NCI-H2107 treated with DMSO at 0.1 percent for 48 hours (cell line): ENCODE measurements at regions not wholly inside any gene's neighbourhood (a gene's known extent, or its start where the extent isn't known, plus 50 kb on each side); places are given as distances from the start of the nearest gene placed in this dataset.
"Not testable (repeated sequence)": the region's sequence is repeated elsewhere in the genome, so short reads cannot be mapped to it uniquely, and the experiment has no call there.

Experiments
- DNase-seq: peaks from one replicate; lab custom pipeline; 2025; ENCODE audit not compliant: unreplicated experiment; lab: John Stamatoyannopoulos, UW

- DNase-seq, result no peak
Observed at GRCh38 chr17:22304667-22305303, 612.5 kb downstream of the KCNJ18 start.

- DNase-seq, result no peak
Observed at GRCh38 chr17:22305356-22306071, 613.2 kb downstream of the KCNJ18 start.

GRCh38 chr17:22310292-22310691, 618.0 kb downstream of the KCNJ18 start:
- not testable (repeated sequence) for DNase-seq

DNA sequence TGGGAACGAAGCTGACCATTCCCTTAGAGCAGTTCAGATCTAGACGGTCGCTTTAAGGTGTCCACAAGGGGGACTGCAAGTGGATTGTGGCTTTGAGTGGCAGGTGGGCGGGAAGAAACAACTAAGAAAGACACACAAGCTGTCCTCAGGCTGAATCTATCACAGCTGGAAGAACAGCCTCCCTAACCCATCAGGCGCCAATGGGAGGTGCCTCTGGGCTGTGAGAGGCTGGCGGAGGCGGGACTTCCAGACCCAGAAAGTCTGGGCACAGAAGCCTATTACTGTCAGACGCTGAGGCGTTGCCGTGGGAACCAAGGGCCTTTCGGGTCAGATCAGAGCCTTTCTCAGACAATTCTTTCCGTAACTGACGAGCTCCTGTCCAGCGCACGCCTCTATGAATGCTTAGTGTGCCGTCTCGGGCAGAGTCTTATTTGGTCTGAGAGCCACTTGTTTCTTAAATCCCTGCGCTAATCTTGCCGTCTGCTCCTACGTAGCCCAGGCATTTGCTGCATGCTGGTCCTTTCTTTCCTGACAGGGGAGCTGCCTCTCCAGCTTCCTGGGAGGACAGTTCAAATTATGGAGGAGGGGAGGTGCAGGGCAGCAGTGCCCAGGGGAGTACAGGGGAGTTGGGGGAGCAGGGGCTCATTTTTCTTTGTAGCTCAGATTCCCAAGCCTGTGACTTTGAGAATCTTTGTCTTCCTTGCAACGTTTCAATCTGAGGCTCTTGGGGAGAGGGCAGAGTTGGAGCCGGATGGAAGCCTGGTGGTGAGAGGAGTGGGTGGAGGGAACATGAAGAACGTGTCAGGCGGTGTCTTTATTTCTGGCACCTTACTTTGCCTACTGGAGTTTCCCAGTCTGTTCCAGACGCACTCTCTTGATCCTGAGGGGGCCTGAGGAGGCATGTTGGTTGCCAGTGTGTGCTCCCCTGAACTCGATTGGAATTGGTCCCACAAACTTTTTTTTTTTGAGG, 618.7 kb downstream of the KCNJ18 start:
- no peak for DNase-seq

DNA sequence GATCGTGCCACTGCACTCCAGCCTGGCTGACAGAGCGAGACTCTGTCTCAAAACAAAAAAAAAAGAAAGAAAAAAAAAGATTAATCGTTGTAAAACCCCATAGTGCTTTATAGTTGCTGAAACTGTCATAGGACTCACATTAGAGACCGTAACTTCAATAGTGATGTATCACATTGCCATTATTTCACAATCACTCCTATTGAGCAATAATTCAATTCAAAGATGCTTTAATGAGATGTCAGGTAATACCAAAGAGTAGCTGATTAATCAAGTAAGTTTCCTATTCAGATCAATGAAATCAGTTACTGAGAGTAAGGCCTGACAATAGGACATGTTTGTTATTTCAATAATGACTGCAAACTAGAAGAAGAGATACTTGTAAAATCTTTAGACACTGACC, 628.7 kb downstream of the KCNJ18 start:
- not testable (repeated sequence) for DNase-seq

DNA sequence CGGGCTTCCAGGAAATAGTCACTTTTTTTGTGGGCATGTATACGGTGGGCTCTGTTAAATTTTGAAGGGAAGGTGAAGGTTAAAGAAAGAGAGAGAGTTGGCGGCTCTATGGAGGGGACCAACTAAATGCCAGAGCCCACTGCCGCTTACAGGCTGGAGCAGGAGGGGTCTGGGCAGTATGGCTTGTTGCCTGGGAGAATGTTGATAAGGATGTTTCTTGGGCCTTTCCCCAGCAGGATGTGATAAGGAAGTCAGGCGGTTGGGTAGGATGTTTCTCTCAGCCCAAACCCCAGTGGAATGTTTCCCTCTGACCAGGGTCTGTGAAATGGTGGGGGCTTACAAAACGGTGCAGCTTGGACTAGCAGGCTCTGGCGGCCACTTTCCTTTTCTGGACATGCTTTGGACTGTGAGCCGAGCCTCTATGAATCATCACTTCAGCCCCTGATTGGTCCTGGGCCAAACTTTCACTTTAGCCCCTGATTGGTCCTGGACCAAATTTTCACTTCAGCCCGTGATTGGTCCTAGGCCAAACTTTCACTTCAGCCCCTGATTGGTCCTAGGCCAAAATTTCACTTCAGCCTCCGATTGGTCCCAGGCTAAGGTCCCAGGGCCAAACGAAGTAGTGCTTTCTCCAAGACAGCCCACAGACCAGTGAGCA, 630.7 kb downstream of the KCNJ18 start:
- DNase-seq, result not testable (repeated sequence)

DNA sequence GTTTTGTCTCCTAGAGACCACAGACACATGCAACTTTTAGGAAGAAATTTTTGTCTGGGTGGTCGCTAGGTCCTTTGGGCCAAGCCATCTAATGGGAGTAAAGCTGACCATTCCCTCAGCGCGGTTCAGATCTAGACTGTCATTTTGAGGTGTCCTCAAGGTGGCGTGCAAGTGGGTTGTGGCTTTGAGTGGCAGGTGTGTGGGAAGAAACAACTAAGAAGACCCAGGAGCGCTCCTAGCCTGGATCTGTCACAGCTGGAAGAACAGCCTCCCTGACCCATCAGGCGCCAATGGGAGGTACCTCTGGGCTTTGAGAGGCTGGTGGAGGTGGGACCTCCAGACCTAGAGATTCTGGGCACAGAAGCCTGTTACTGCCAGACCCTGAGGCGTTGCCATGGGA, 645.1 kb downstream of the KCNJ18 start:
- no peak for DNase-seq

- DNase-seq, result not testable (repeated sequence)
Observed at GRCh38 chr17:22356603-22357002, 664.3 kb downstream of the KCNJ18 start.

- not testable (repeated sequence) for DNase-seq
Observed at GRCh38 chr17:22370988-22371387, 678.7 kb downstream of the KCNJ18 start.

DNA sequence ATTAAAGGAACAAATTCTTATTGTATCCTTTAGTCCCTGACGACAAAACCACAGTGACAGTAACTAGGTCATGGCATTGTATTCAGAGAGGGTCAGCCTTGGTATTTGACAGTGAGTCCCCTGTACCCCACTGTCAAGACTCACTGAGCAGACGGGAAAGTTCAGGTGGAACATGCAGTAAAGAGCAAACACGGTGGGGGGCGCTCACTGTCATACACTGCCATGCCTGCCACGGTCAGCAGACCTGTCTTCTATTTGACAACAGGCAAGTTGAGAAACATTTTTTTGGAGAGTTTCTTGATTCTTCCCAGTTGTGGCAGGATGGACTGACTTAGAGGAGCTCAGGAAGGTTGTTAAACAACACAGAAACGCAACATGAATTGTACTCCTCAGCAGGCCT, 681.6 kb downstream of the KCNJ18 start:
- no peak for DNase-seq

GRCh38 chr17:22374741-22375140, 682.4 kb downstream of the KCNJ18 start:
- no peak for DNase-seq

DNA sequence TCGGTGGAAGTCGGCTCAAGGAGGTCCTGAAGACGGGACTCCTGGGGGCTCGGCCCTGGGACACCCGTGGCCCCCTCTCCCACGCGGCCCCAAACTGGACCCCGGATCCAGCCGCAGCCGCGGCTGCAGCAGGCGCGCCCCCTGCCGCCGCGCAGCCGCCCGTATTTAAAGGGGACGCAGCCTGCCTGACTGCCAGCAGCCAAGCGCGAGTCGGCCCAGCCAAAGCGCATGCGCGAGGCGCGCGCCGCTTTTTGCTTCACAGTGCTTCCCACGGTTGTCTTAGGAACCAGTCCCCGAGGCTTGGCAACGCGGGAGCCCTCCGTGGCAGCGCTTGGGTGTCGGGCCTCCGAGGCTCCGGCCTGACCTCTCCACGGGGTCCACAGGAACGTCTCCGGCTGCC, 684.4 kb downstream of the KCNJ18 start:
- DNase-seq, result not testable (repeated sequence)

DNA sequence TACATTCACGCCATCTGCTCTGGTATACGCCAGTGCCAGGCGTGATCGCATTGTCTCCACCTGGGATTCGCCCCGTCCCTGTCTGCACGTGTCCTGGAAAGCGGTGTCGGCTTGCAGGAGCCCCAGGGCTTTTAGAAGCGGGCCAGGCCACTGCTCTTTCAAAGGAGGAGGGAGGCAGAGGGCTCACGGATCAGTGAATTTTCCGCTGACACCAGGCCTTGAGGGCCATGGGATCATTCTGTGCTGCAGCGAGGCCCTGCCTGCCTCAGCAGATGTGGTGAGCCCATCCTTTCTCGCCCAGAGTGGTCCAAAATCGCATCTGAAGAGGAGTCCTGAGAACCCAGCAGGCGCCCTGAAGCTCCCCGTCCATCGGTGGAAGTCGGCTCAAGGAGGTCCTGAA, 686.4 kb downstream of the KCNJ18 start:
- not testable (repeated sequence) for DNase-seq

GRCh38 chr17:22381589-22381988, 689.3 kb downstream of the KCNJ18 start:
- not testable (repeated sequence) for DNase-seq

DNA sequence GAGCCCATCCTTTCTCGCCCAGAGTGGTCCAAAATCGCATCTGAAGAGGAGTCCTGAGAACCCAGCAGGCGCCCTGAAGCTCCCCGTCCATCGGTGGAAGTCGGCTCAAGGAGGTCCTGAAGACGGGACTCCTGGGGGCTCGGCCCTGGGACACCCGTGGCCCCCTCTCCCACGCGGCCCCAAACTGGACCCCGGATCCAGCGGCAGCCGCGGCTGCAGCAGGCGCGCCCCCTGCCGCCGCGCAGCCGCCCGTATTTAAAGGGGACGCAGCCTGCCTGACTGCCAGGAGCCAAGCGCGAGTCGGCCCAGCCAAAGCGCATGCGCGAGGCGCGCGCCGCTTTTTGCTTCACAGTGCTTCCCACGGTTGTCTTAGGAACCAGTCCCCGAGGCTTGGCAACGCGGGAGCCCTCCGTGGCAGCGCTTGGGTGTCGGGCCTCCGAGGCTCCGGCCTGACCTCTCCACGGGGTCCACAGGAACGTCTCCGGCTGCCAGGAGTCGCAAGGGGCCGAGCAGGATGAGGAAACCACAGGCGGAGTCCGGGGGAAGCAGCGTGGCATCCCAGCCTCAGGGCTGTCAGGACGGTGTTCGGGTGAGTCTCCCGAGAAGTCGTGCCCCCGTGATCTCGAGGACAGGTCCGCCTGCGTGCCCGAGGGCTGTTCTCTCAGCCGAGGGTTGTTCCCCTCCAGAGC, 691.6 kb downstream of the KCNJ18 start:
- not testable (repeated sequence) for DNase-seq

DNA sequence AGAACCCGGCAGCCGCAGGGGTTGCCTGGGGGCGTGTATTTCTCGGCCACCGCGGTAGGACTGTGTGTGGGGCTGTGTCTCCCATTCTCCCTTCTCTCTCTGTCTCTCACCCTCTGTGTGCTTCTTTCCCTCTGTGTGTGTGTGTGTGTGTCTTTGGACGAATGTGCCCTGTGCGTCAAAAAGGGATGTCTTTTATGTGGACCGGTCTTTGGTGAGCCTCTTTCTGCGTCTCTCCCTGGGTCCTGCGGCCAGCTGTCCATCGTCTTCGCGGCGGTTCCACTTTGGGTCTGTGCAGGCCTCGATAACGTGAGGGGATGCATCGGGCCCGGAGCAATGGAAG, 692.1 kb downstream of the KCNJ18 start:
- not testable (repeated sequence) for DNase-seq

DNA sequence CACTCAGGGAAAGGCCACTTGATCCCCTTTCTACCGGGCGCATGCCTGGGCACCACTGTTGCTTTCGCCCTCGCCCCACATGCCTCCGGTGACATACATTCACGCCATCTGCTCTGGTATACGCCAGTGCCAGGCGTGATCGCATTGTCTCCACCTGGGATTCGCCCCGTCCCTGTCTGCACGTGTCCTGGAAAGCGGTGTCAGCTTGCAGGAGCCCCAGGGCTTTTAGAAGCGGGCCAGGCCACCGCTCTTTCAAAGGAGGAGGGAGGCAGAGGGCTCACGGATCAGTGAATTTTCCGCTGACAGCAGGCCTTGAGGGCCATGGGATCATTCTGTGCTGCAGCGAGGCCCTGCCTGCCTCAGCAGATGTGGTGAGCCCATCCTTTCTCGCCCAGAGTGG, 706.1 kb downstream of the KCNJ18 start:
- not testable (repeated sequence) for DNase-seq

- DNase-seq, result not testable (repeated sequence)
Observed at GRCh38 chr17:22399037-22399436, 706.7 kb downstream of the KCNJ18 start.

GRCh38 chr17:22405080-22405479, 712.8 kb downstream of the KCNJ18 start:
- not testable (repeated sequence) for DNase-seq

DNA sequence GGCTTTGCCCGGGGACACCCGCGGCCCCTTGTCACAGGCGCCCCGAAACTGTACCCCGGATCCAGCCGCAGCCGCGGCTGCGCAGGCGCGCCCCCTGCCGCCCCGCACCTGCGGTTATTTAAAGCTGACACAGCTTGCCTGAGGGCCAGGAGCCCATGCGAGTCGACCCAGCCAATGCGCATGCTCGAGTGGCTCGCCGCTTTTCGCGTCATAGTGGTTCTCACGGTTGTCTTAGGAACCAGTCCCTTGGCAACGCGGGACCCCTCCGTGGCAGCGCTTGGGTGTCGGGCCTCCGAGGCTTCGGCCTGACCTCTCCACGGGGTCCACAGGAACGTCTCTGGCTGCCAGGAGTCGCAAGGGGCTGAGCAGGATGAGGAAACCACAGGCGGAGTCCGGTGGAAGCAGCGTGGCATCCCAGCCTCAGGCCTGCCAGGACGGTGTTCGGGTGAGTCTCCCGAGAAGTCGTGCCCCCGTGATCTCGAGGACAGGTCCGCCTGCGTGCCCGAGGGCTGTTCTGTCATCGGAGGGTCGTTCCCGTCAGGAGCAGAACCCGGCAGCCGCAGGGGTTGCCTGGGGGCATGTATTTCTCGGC, 716.9 kb downstream of the KCNJ18 start:
- no peak for DNase-seq
